HEK293 (cell line): ENCODE measurements at regions not wholly inside any gene's neighbourhood (a gene's known extent, or its start where the extent isn't known, plus 50 kb on each side); places are given as distances from the start of the nearest gene placed in this dataset.

Source experiments
- BCL11A ChIP-seq: fragments of 450-650 bp; formaldehyde crosslinking; IDR thresholded peaks from 2 replicates; pipeline ENCODE4 v1.5.1; 2016; ENCODE audit warnings: low read depth, missing biosample characterization, missing genetic modification characterization
- MYNN ChIP-seq: fragments of 450-650 bp; formaldehyde crosslinking; IDR thresholded peaks from 2 replicates; pipeline ENCODE4 v1.5.1; 2016; ENCODE audit warnings: missing biosample characterization, missing genetic modification characterization, borderline replicate concordance
- ZBTB21 ChIP-seq: fragments of 450-650 bp; formaldehyde crosslinking; IDR thresholded peaks from 2 replicates; pipeline ENCODE4 v1.5.1; 2017; ENCODE audit warnings: missing biosample characterization, missing genetic modification characterization
- ZNF138 ChIP-seq: fragments of 450-650 bp; formaldehyde crosslinking; IDR thresholded peaks from 2 replicates; pipeline ENCODE4 v1.5.1; 2016; ENCODE audit warnings: missing biosample characterization, missing genetic modification characterization, borderline replicate concordance
- ZNF223 ChIP-seq: fragments of 450-650 bp; formaldehyde crosslinking; IDR thresholded peaks from 2 replicates; pipeline ENCODE4 v1.5.1; 2016; ENCODE audit warnings: missing biosample characterization, missing genetic modification characterization
- ZNF24 ChIP-seq: fragments of 450-650 bp; formaldehyde crosslinking; IDR thresholded peaks from 2 replicates; pipeline ENCODE4 v1.5.1; 2016; ENCODE audit warnings: missing biosample characterization, missing genetic modification characterization
- ZNF366 ChIP-seq: fragments of 450-650 bp; formaldehyde crosslinking; conservative IDR thresholded peaks from 2 replicates; pipeline ENCODE4 v1.5.1; 2016; ENCODE audit warnings: missing biosample characterization, missing genetic modification characterization
- ZNF555 ChIP-seq: fragments of 450-650 bp; formaldehyde crosslinking; conservative IDR thresholded peaks from 2 replicates; pipeline ENCODE4 v1.5.1; 2017; ENCODE audit warnings: missing biosample characterization, mild to moderate bottlenecking, missing genetic modification characterization, inconsistent platforms
- TF ChIP-seq, protein P1 (sequence below): fragments of 450-650 bp; formaldehyde crosslinking; IDR thresholded peaks from 2 replicates; pipeline ENCODE4 v1.5.1; 2016; ENCODE audit warnings: missing biosample characterization, missing genetic modification characterization
- TF ChIP-seq, protein P2 (sequence below): fragments of 450-650 bp; formaldehyde crosslinking; IDR thresholded peaks from 2 replicates; pipeline ENCODE4 v1.5.1; 2016; ENCODE audit warnings: missing biosample characterization, missing genetic modification characterization
- TF ChIP-seq, protein P3 (sequence below): fragments of 450-650 bp; formaldehyde crosslinking; IDR thresholded peaks from 2 replicates; pipeline ENCODE4 v1.5.1; 2016; ENCODE audit warnings: missing biosample characterization, missing genetic modification characterization
- TF ChIP-seq, protein P4 (sequence below): fragments of 450-650 bp; formaldehyde crosslinking; IDR thresholded peaks from 2 replicates; pipeline ENCODE4 v1.5.1; 2016; ENCODE audit warnings: missing biosample characterization, missing genetic modification characterization

DNA sequence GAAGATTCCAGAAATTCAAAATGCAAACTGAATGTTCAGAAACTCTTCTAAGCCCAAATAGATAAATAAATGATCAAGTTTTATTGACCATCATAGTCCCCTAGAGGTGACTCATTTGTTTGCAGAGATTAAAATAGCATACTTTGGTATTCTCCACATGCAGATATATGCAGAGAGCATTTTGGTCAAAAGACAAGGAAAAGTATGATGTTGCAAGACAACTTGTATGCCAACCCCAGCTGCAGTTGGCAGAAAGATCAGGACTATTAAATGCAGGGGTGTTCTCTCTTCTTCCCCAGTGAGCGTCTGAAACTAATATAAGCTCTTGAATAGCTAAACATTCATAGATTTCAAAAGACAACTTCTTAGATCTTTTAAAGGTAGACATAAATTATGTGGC lies 404.9 kb downstream of the LTN1 start:
- TF ChIP-seq ZNF138 (no peak), ZNF24 (tag by site-specific recombination) (no peak), ZNF555 (tag by site-specific recombination) (no peak), ZNF223 (no peak), MYNN (tag by site-specific recombination) (no peak), ZNF366 (tag by site-specific recombination) (no peak), ZBTB21 (tag by site-specific recombination) (no peak), BCL11A (no peak)
- TF ChIP-seq, protein P1, sequence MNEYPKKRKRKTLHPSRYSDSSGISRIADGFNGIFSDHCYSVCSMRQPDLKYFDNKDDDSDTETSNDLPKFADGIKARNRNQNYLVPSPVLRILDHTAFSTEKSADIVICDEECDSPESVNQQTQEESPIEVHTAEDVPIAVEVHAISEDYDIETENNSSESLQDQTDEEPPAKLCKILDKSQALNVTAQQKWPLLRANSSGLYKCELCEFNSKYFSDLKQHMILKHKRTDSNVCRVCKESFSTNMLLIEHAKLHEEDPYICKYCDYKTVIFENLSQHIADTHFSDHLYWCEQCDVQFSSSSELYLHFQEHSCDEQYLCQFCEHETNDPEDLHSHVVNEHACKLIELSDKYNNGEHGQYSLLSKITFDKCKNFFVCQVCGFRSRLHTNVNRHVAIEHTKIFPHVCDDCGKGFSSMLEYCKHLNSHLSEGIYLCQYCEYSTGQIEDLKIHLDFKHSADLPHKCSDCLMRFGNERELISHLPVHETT (tag by site-specific recombination): no peak
- TF ChIP-seq, protein P2, sequence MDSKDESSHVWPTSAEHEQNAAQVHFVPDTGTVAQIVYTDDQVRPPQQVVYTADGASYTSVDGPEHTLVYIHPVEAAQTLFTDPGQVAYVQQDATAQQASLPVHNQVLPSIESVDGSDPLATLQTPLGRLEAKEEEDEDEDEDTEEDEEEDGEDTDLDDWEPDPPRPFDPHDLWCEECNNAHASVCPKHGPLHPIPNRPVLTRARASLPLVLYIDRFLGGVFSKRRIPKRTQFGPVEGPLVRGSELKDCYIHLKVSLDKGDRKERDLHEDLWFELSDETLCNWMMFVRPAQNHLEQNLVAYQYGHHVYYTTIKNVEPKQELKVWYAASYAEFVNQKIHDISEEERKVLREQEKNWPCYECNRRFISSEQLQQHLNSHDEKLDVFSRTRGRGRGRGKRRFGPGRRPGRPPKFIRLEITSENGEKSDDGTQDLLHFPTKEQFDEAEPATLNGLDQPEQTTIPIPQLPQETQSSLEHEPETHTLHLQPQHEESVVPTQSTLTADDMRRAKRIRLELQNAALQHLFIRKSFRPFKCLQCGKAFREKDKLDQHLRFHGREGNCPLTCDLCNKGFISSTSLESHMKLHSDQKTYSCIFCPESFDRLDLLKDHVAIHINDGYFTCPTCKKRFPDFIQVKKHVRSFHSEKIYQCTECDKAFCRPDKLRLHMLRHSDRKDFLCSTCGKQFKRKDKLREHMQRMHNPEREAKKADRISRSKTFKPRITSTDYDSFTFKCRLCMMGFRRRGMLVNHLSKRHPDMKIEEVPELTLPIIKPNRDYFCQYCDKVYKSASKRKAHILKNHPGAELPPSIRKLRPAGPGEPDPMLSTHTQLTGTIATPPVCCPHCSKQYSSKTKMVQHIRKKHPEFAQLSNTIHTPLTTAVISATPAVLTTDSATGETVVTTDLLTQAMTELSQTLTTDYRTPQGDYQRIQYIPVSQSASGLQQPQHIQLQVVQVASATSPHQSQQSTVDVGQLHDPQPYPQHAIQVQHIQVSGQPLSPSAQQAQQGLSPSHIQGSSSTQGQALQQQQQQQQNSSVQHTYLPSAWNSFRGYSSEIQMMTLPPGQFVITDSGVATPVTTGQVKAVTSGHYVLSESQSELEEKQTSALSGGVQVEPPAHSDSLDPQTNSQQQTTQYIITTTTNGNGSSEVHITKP (tag by site-specific recombination): no peak
- TF ChIP-seq, protein P3, sequence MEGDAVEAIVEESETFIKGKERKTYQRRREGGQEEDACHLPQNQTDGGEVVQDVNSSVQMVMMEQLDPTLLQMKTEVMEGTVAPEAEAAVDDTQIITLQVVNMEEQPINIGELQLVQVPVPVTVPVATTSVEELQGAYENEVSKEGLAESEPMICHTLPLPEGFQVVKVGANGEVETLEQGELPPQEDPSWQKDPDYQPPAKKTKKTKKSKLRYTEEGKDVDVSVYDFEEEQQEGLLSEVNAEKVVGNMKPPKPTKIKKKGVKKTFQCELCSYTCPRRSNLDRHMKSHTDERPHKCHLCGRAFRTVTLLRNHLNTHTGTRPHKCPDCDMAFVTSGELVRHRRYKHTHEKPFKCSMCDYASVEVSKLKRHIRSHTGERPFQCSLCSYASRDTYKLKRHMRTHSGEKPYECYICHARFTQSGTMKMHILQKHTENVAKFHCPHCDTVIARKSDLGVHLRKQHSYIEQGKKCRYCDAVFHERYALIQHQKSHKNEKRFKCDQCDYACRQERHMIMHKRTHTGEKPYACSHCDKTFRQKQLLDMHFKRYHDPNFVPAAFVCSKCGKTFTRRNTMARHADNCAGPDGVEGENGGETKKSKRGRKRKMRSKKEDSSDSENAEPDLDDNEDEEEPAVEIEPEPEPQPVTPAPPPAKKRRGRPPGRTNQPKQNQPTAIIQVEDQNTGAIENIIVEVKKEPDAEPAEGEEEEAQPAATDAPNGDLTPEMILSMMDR (tag by site-specific recombination): no peak
- TF ChIP-seq, protein P4, sequence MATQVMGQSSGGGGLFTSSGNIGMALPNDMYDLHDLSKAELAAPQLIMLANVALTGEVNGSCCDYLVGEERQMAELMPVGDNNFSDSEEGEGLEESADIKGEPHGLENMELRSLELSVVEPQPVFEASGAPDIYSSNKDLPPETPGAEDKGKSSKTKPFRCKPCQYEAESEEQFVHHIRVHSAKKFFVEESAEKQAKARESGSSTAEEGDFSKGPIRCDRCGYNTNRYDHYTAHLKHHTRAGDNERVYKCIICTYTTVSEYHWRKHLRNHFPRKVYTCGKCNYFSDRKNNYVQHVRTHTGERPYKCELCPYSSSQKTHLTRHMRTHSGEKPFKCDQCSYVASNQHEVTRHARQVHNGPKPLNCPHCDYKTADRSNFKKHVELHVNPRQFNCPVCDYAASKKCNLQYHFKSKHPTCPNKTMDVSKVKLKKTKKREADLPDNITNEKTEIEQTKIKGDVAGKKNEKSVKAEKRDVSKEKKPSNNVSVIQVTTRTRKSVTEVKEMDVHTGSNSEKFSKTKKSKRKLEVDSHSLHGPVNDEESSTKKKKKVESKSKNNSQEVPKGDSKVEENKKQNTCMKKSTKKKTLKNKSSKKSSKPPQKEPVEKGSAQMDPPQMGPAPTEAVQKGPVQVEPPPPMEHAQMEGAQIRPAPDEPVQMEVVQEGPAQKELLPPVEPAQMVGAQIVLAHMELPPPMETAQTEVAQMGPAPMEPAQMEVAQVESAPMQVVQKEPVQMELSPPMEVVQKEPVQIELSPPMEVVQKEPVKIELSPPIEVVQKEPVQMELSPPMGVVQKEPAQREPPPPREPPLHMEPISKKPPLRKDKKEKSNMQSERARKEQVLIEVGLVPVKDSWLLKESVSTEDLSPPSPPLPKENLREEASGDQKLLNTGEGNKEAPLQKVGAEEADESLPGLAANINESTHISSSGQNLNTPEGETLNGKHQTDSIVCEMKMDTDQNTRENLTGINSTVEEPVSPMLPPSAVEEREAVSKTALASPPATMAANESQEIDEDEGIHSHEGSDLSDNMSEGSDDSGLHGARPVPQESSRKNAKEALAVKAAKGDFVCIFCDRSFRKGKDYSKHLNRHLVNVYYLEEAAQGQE (tag by site-specific recombination): no peak
